ENCODE measurements at regions not wholly inside any gene's neighbourhood (a gene's known extent, or its start where the extent isn't known, plus 50 kb on each side); places are given as distances from the start of the nearest gene placed in this dataset.

GRCh38 chr7:89232-90019 lies 102.9 kb upstream of the FAM20C start:
- no peaks in the 10 kb centered on the region for H3K36me3 ChIP-seq (ENCODE audit: control insufficient read depth in 5 of 5, insufficient read depth in 5 of 5, low read length in 5 of 5)
- H3K9ac ChIP-seq (ENCODE audit: low read length in 5 of 5), result peak overlapping the region in 2 of 5 donors; percentile 46 to 48
- H3K4me3 ChIP-seq (ENCODE audit: low read depth in 1 of 5, low read length in 5 of 5), result no peak overlapping the region
- peak overlapping the region; percentile 84 for H3K27ac ChIP-seq (ENCODE audit: low read depth, low read length)
- peaks cover 0 to 2% (median 0%) of the 10 kb centered on the region in 5 donors for H3K27me3 ChIP-seq (ENCODE audit: control insufficient read depth in 5 of 5, insufficient read depth in 4 of 5, low read length in 5 of 5)
- no peaks in the 10 kb centered on the region for H3K9me3 ChIP-seq (ENCODE audit: control insufficient read depth in 5 of 5, low read length in 5 of 5)
- peaks cover 13 to 33% (median 25%) of the 10 kb centered on the region in 5 donors for H3K4me1 ChIP-seq (ENCODE audit: control insufficient read depth in 5 of 5, insufficient read depth in 5 of 5, low read length in 5 of 5)

- H3K4me3 ChIP-seq (ENCODE audit: low read depth in 1 of 5, low read length in 5 of 5), result no peak overlapping the region
- peaks cover 0 to 2% (median 0%) of the 10 kb centered on the region in 5 donors for H3K27me3 ChIP-seq (ENCODE audit: control insufficient read depth in 5 of 5, insufficient read depth in 4 of 5, low read length in 5 of 5)
- no peak overlapping the region for H3K9ac ChIP-seq (ENCODE audit: low read length in 5 of 5)
- no peaks in the 10 kb centered on the region for H3K36me3 ChIP-seq (ENCODE audit: control insufficient read depth in 5 of 5, insufficient read depth in 5 of 5, low read length in 5 of 5)
- peak overlapping the region; percentile 84 for H3K27ac ChIP-seq (ENCODE audit: low read depth, low read length)
- peaks cover 13 to 29% (median 25%) of the 10 kb centered on the region in 5 donors for H3K4me1 ChIP-seq (ENCODE audit: control insufficient read depth in 5 of 5, insufficient read depth in 5 of 5, low read length in 5 of 5)
- H3K9me3 ChIP-seq (ENCODE audit: control insufficient read depth in 5 of 5, low read length in 5 of 5), result no peaks in the 10 kb centered on the region
These were observed 102.0 kb upstream of the FAM20C start for GRCh38 chr7:90111-91063.

- H3K27ac ChIP-seq (ENCODE audit: low read depth, low read length), result no peak overlapping the region
- no peaks in the 10 kb centered on the region for H3K36me3 ChIP-seq (ENCODE audit: control insufficient read depth in 5 of 5, insufficient read depth in 5 of 5, low read length in 5 of 5)
- H3K4me3 ChIP-seq (ENCODE audit: low read depth in 1 of 5, low read length in 5 of 5), result no peak overlapping the region
- H3K9me3 ChIP-seq (ENCODE audit: control insufficient read depth in 5 of 5, low read length in 5 of 5), result no peaks in the 10 kb centered on the region
- H3K27me3 ChIP-seq (ENCODE audit: control insufficient read depth in 5 of 5, insufficient read depth in 4 of 5, low read length in 5 of 5), result peaks cover 0 to 2% (median 0%) of the 10 kb centered on the region in 5 donors
- no peak overlapping the region for H3K9ac ChIP-seq (ENCODE audit: low read length in 5 of 5)
- H3K4me1 ChIP-seq (ENCODE audit: control insufficient read depth in 5 of 5, insufficient read depth in 5 of 5, low read length in 5 of 5), result peaks cover 13 to 26% (median 25%) of the 10 kb centered on the region in 5 donors
These were observed 100.8 kb upstream of the FAM20C start for GRCh38 chr7:91396-92175.

GRCh38 chr7:92231-92674 lies 100.1 kb upstream of the FAM20C start:
- H3K36me3 ChIP-seq (ENCODE audit: control insufficient read depth in 5 of 5, insufficient read depth in 5 of 5, low read length in 5 of 5), result no peaks in the 10 kb centered on the region
- no peaks in the 10 kb centered on the region for H3K9me3 ChIP-seq (ENCODE audit: control insufficient read depth in 5 of 5, low read length in 5 of 5)
- peaks cover 0 to 2% (median 0%) of the 10 kb centered on the region in 5 donors for H3K27me3 ChIP-seq (ENCODE audit: control insufficient read depth in 5 of 5, insufficient read depth in 4 of 5, low read length in 5 of 5)
- H3K27ac ChIP-seq (ENCODE audit: low read depth, low read length), result no peak overlapping the region
- H3K4me3 ChIP-seq (ENCODE audit: low read depth in 1 of 5, low read length in 5 of 5), result no peak overlapping the region
- H3K4me1 ChIP-seq (ENCODE audit: control insufficient read depth in 5 of 5, insufficient read depth in 5 of 5, low read length in 5 of 5), result peaks cover 13 to 26% (median 25%) of the 10 kb centered on the region in 5 donors
- no peak overlapping the region for H3K9ac ChIP-seq (ENCODE audit: low read length in 5 of 5)

GRCh38 chr7:92888-93672 lies 99.3 kb upstream of the FAM20C start:
- Histone ChIP-seq H3K27me3 (ENCODE audit: control insufficient read depth in 5 of 5, insufficient read depth in 4 of 5, low read length in 5 of 5) (peaks cover 0 to 2% (median 0%) of the 10 kb centered on the region in 5 donors), H3K36me3 (ENCODE audit: control insufficient read depth in 5 of 5, insufficient read depth in 5 of 5, low read length in 5 of 5) (no peaks in the 10 kb centered on the region), H3K4me3 (ENCODE audit: low read depth in 1 of 5, low read length in 5 of 5) (no peak overlapping the region), H3K9ac (ENCODE audit: low read length in 5 of 5) (no peak overlapping the region), H3K4me1 (ENCODE audit: control insufficient read depth in 5 of 5, insufficient read depth in 5 of 5, low read length in 5 of 5) (peaks cover 13 to 26% (median 25%) of the 10 kb centered on the region in 5 donors), H3K27ac (ENCODE audit: low read depth, low read length) (no peak overlapping the region), H3K9me3 (ENCODE audit: control insufficient read depth in 5 of 5, low read length in 5 of 5) (no peaks in the 10 kb centered on the region)

GRCh38 chr7:94251-94801 lies 98.0 kb upstream of the FAM20C start:
- H3K4me3 ChIP-seq (ENCODE audit: low read depth in 1 of 5, low read length in 5 of 5), result no peak overlapping the region
- no peak overlapping the region for H3K9ac ChIP-seq (ENCODE audit: low read length in 5 of 5)
- no peaks in the 10 kb centered on the region for H3K36me3 ChIP-seq (ENCODE audit: control insufficient read depth in 5 of 5, insufficient read depth in 5 of 5, low read length in 5 of 5)
- no peak overlapping the region for H3K27ac ChIP-seq (ENCODE audit: low read depth, low read length)
- peaks cover 8 to 15% (median 15%) of the 10 kb centered on the region in 5 donors for H3K4me1 ChIP-seq (ENCODE audit: control insufficient read depth in 5 of 5, insufficient read depth in 5 of 5, low read length in 5 of 5)
- no peaks in the 10 kb centered on the region for H3K9me3 ChIP-seq (ENCODE audit: control insufficient read depth in 5 of 5, low read length in 5 of 5)
- H3K27me3 ChIP-seq (ENCODE audit: control insufficient read depth in 5 of 5, insufficient read depth in 4 of 5, low read length in 5 of 5), result peaks cover 0 to 2% (median 0%) of the 10 kb centered on the region in 5 donors

- no peak overlapping the region for H3K27ac ChIP-seq (ENCODE audit: low read depth, low read length)
- no peak overlapping the region for H3K9ac ChIP-seq (ENCODE audit: low read length in 5 of 5)
- H3K4me3 ChIP-seq (ENCODE audit: low read depth in 1 of 5, low read length in 5 of 5), result no peak overlapping the region
- H3K4me1 ChIP-seq (ENCODE audit: control insufficient read depth in 5 of 5, insufficient read depth in 5 of 5, low read length in 5 of 5), result peaks cover 2 to 5% (median 5%) of the 10 kb centered on the region in 5 donors
- peaks cover 0 to 2% (median 0%) of the 10 kb centered on the region in 5 donors for H3K27me3 ChIP-seq (ENCODE audit: control insufficient read depth in 5 of 5, insufficient read depth in 4 of 5, low read length in 5 of 5)
- no peaks in the 10 kb centered on the region for H3K9me3 ChIP-seq (ENCODE audit: control insufficient read depth in 5 of 5, low read length in 5 of 5)
- no peaks in the 10 kb centered on the region for H3K36me3 ChIP-seq (ENCODE audit: control insufficient read depth in 5 of 5, insufficient read depth in 5 of 5, low read length in 5 of 5)
These were observed 97.0 kb upstream of the FAM20C start for GRCh38 chr7:95180-95862.

GRCh38 chr7:95863-96260 lies 96.5 kb upstream of the FAM20C start:
- Histone ChIP-seq H3K36me3 (ENCODE audit: control insufficient read depth in 5 of 5, insufficient read depth in 5 of 5, low read length in 5 of 5) (no peaks in the 10 kb centered on the region), H3K4me3 (ENCODE audit: low read depth in 1 of 5, low read length in 5 of 5) (no peak overlapping the region), H3K4me1 (ENCODE audit: control insufficient read depth in 5 of 5, insufficient read depth in 5 of 5, low read length in 5 of 5) (no peaks in the 10 kb centered on the region), H3K27me3 (ENCODE audit: control insufficient read depth in 5 of 5, insufficient read depth in 4 of 5, low read length in 5 of 5) (peaks cover 0 to 2% (median 0%) of the 10 kb centered on the region in 5 donors), H3K9ac (ENCODE audit: low read length in 5 of 5) (no peak overlapping the region), H3K9me3 (ENCODE audit: control insufficient read depth in 5 of 5, low read length in 5 of 5) (no peaks in the 10 kb centered on the region), H3K27ac (ENCODE audit: low read depth, low read length) (no peak overlapping the region)

Data from subcutaneous abdominal adipose tissue (tissue), 5 donors.